ENCODE measurements at regions not wholly inside any gene's neighbourhood (a gene's known extent, or its start where the extent isn't known, plus 50 kb on each side); places are given as distances from the start of the nearest gene placed in this dataset.
"Not testable (repeated sequence)": the region's sequence is repeated elsewhere in the genome, so short reads cannot be mapped to it uniquely, and the experiment has no call there.

- H3K4me3 ChIP-seq (replicated peaks in 1 of 2; ENCODE audit: low read depth in 1 of 2, low read length in 2 of 2); H2AFZ ChIP-seq (ENCODE audit: low read depth, low read length, poor library complexity, severe bottlenecking); POLR2A ChIA-PET; H3K27me3 ChIP-seq (ENCODE audit: insufficient read depth, low read length); H3K9me3 ChIP-seq (ENCODE audit: control insufficient read depth in 1 of 2, insufficient read depth in 1 of 2, low read depth in 1 of 2, low read length in 2 of 2); BruUV-seq (replicated peaks); H3K36me3 ChIP-seq (ENCODE audit: control insufficient read depth in 1 of 2, insufficient read depth in 2 of 2, low read length in 2 of 2); H4K20me1 ChIP-seq (ENCODE audit: insufficient read depth); H3K27ac ChIP-seq (ENCODE audit: low read depth, low read length); H3K9me2 ChIP-seq (ENCODE audit: insufficient read depth); H3K4me1 ChIP-seq (ENCODE audit: control insufficient read depth in 1 of 2, insufficient read depth in 2 of 2, low read length in 2 of 2); H3K79me2 ChIP-seq (ENCODE audit: insufficient read depth, low read length); H3K9ac ChIP-seq (ENCODE audit: low read length); H3K4me2 ChIP-seq (ENCODE audit: low read length): not testable (repeated sequence)
- intact Hi-C loops (cut with micrococcal nuclease), result loop anchor here (10.0 kb wide), 1 partner anchor 94 kb away; no protein-coding TSS in a partner anchor
- ATAC-seq (peak; percentile 81), DNase-seq (ENCODE audit: low read depth, low spot score) (peak; percentile 7)
- TF ChIP-seq RAD21 (IDR thresholded peaks at IDR 0.05; ENCODE audit: low read depth) (peak; percentile 43; the same call in 1 of the 2 replicates), CTCF (IDR thresholded peaks at IDR 0.05 in 2 of 3, conservative IDR thresholded peaks at IDR 0.05 in 1 of 3; ENCODE audit: borderline replicate concordance in 1 of 3, insufficient read depth in 1 of 3, low read depth in 2 of 3, low read length in 2 of 3) (peak; percentile 19 to 51 (median 38); a peak in 4 of 6 replicates)
- ChIA-PET CTCF (interaction anchor here (0.6 to 1.9 kb wide), 2 partner anchors 19 to 138 kb away, joined by 3 to 11 read pairs; no protein-coding TSS in a partner anchor), RAD21 (ENCODE audit: low non-redundant PET in 1 of 2, low total read pairs in 2 of 2, uncharacterized antibody in 2 of 2, unreplicated experiment in 2 of 2) (interaction anchor here in 1 of 2 experiments (0.8 kb wide), 1 partner anchor 91 kb away, joined by 3 read pairs; no protein-coding TSS in a partner anchor)
Observed at GRCh38 chr12:9468998-9469397, 138.7 kb downstream of the KLRB1 start.

DNA sequence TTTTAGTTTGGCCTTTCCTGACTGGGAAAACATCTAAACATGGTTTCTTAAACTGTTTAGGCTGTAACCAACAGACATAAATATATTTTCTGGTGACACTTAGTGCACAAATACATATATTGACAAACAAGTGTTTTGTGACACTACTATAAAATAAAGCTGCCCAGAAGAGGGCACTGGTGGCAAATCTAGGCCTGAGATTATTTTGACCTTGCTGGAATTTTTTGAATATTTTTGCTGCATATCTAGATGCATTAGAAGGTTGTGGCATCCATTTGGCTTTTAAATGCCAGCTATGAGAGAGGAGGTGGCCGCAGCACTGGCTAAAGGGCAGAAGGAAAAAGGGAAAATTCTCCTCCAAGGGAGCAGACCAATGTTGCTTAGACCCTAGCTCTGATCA, 139.6 kb downstream of the KLRB1 start:
- intact Hi-C loops (cut with micrococcal nuclease), result loop anchor here (10.0 kb wide), 1 partner anchor 93 kb away; no protein-coding TSS in a partner anchor
- H3K27ac ChIP-seq (ENCODE audit: low read depth, low read length); RAD21 ChIA-PET (ENCODE audit: low non-redundant PET in 1 of 2, low total read pairs in 2 of 2, uncharacterized antibody in 2 of 2, unreplicated experiment in 2 of 2); H3K4me2 ChIP-seq (ENCODE audit: low read length); H4K20me1 ChIP-seq (ENCODE audit: insufficient read depth); DNase-seq (ENCODE audit: low read depth, low spot score); H3K9me2 ChIP-seq (ENCODE audit: insufficient read depth); H3K36me3 ChIP-seq (ENCODE audit: control insufficient read depth in 1 of 2, insufficient read depth in 2 of 2, low read length in 2 of 2); H3K4me1 ChIP-seq (ENCODE audit: control insufficient read depth in 1 of 2, insufficient read depth in 2 of 2, low read length in 2 of 2); POLR2A ChIA-PET; H2AFZ ChIP-seq (ENCODE audit: low read depth, low read length, poor library complexity, severe bottlenecking); H3K9ac ChIP-seq (ENCODE audit: low read length); H3K27me3 ChIP-seq (ENCODE audit: insufficient read depth, low read length); H3K4me3 ChIP-seq (replicated peaks in 1 of 2; ENCODE audit: low read depth in 1 of 2, low read length in 2 of 2); BruUV-seq (replicated peaks); H3K79me2 ChIP-seq (ENCODE audit: insufficient read depth, low read length); H3K9me3 ChIP-seq (ENCODE audit: control insufficient read depth in 1 of 2, insufficient read depth in 1 of 2, low read depth in 1 of 2, low read length in 2 of 2): not testable (repeated sequence)
- ATAC-seq, result peak; percentile 49; the same call in 1 of the 2 replicates
- CTCF ChIA-PET, result interaction anchor here (1.9 kb wide), 1 partner anchor 137 kb away, joined by 11 read pairs; no protein-coding TSS in a partner anchor
- TF ChIP-seq RAD21 (IDR thresholded peaks at IDR 0.05; ENCODE audit: low read depth), result peak; percentile 24; the same call in 1 of the 2 replicates
- peak in 1 of 3 experiments; percentile 23; a peak in 2 of 6 replicates for TF ChIP-seq CTCF (IDR thresholded peaks at IDR 0.05 in 2 of 3, conservative IDR thresholded peaks at IDR 0.05 in 1 of 3; ENCODE audit: borderline replicate concordance in 1 of 3, insufficient read depth in 1 of 3, low read depth in 2 of 3, low read length in 2 of 3)

All from HCT116 (cell line).